ENCODE measurements at regions not wholly inside any gene's neighbourhood (a gene's known extent, or its start where the extent isn't known, plus 50 kb on each side); places are given as distances from the start of the nearest gene placed in this dataset.

GRCh38 chr15:58279654-58280053 lies 141.5 kb downstream of the AQP9 start:
- Histone ChIP-seq H3K4me1 (no peaks in the 10 kb centered on the region), H3K9me3 (no peaks in the 10 kb centered on the region), H3K4me3 (no peak overlapping the region), H3K9ac (ENCODE audit: low read depth in 2 of 2, low read length in 2 of 2) (no peak overlapping the region), H3K27me3 (no peaks in the 10 kb centered on the region), H3K36me3 (no peaks in the 10 kb centered on the region), H3K27ac (no peak overlapping the region)
- no peak for DNase-seq
- TF ChIP-seq CTCF (IDR thresholded peaks at IDR 0.05), result no peak
- intact Hi-C loops (cut with DNase I), result loop anchor here (10.0 kb wide), 1 partner anchor 475 kb away; no protein-coding TSS in a partner anchor

DNA sequence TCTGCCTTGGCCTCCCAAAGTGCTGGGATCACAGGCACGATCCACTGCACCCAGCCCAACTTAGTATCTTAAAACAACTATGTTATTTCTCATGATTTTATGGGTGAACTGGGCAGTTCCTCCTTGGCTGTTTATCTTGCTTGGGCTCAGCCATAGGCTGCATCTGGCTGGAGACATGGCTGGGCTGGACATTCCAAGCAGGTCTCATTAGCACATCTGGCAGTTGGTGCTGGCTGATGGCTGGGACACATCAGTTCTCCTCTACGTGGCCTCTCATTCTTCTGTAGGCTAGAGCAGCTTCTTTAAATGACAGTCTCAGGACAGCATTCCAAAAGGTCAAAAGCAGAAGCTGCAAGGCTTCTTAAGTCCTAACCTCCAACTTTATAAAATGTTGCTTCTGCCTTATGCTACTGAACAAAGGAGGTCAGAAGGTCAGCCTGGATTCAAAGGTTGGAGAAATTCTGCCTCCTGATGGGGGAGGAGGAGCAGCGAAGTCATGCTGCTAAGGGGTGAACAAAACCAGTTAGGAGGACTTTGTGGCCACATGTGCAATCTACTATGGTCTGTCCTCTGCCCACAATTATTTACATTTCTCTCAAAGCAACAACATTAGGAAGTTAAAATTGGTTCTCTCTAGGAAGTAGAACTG lies 144.0 kb downstream of the AQP9 start:
- intact Hi-C loops (cut with DNase I), result no loop called here

GRCh38 chr15:58283302-58283701 lies 145.1 kb downstream of the AQP9 start:
- H3K4me1 ChIP-seq, result no peaks in the 10 kb centered on the region
- no peak for TF ChIP-seq CTCF (IDR thresholded peaks at IDR 0.05)
- no peak overlapping the region for H3K9ac ChIP-seq (ENCODE audit: low read depth in 2 of 2, low read length in 2 of 2)
- no peaks in the 10 kb centered on the region for H3K9me3 ChIP-seq
- intact Hi-C loops (cut with DNase I), result no loop called here
- no peaks in the 10 kb centered on the region for H3K36me3 ChIP-seq
- no peak for DNase-seq
- H3K27ac ChIP-seq, result no peak overlapping the region
- no peaks in the 10 kb centered on the region for H3K27me3 ChIP-seq
- H3K4me3 ChIP-seq, result no peak overlapping the region

More for the DNA sequence above, 144.0 kb downstream of the AQP9 start:
- no peaks in the 10 kb centered on the region for H3K4me1 ChIP-seq
- no peak overlapping the region for H3K27ac ChIP-seq
- no peak for DNase-seq
- no peak overlapping the region for H3K9ac ChIP-seq (ENCODE audit: low read depth in 2 of 2, low read length in 2 of 2)
- H3K4me3 ChIP-seq, result no peak overlapping the region
- H3K36me3 ChIP-seq, result no peaks in the 10 kb centered on the region
- H3K27me3 ChIP-seq, result no peaks in the 10 kb centered on the region
- H3K9me3 ChIP-seq, result no peaks in the 10 kb centered on the region
- TF ChIP-seq CTCF (IDR thresholded peaks at IDR 0.05), result no peak

DNA sequence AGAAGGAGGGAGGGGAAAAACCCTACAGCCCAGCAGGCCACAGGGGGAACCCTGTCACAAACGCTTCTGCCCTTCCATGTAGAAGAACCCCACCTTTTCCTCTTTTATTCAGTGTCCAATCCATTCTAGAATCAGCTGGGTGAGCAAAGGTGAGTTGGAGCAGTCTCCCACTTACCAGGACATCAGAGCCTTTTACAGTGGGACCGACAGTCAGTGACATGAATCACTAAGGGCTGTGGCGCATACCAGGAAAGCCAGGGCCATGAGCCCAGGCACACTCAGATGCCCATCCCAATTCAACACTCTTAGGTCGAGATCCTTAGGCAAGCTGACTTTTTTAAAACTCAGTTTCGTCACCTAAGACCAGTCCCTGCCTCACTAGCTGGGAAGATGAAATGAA lies 146.1 kb downstream of the AQP9 start:
- Histone ChIP-seq H3K27me3 (no peaks in the 10 kb centered on the region), H3K9me3 (no peaks in the 10 kb centered on the region), H3K27ac (no peak overlapping the region), H3K4me1 (no peaks in the 10 kb centered on the region), H3K36me3 (no peaks in the 10 kb centered on the region), H3K9ac (ENCODE audit: low read depth in 2 of 2, low read length in 2 of 2) (no peak overlapping the region), H3K4me3 (no peak overlapping the region)
- intact Hi-C loops (cut with DNase I), result no loop called here
- no peak for DNase-seq
- TF ChIP-seq CTCF (IDR thresholded peaks at IDR 0.05), result no peak

DNA sequence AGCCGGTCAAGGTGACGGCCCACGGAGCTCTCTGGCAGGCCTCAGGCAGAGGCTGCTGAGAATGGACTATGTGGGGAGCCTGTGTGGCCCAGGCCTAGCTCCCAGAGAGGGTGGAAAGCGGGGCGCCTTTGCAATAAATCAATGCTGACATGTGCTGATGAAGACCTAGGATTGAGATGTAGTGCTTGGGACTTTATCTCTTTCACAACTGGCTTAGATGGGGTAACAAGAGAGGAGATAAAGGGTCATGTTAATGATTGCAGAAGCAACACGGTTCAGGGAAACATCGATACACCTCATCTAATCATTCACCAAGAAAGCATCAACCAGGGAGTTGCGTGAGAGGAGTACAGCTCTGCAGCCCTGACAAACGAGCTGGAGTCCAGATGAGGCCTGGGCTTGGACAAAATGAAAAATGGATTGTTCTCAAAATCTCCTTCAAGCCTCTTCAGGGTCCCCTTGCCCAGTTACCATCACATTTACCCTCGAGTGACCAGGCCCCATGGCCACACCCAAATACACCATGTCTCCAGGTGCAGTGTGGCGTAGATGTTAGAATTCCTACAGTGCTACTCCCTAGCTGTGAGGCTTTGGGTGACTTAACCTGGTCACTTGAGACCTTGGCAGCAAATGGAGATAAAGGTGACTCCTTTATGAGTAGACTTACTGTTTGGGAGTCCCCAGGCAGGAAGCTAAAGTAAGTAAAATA lies 146.4 kb upstream of the LIPC start:
- H3K27ac ChIP-seq, result no peak overlapping the region
- no peak for DNase-seq
- H3K9ac ChIP-seq (ENCODE audit: low read depth in 2 of 2, low read length in 2 of 2), result no peak overlapping the region
- intact Hi-C loops (cut with DNase I), result no loop called here
- no peaks in the 10 kb centered on the region for H3K36me3 ChIP-seq
- H3K9me3 ChIP-seq, result no peaks in the 10 kb centered on the region
- H3K4me3 ChIP-seq, result no peak overlapping the region
- no peaks in the 10 kb centered on the region for H3K4me1 ChIP-seq
- TF ChIP-seq CTCF (IDR thresholded peaks at IDR 0.05), result no peak
- no peaks in the 10 kb centered on the region for H3K27me3 ChIP-seq

All from colonic mucosa (tissue), 4 donors.